ENCODE measurements at regions not wholly inside any gene's neighbourhood (a gene's known extent, or its start where the extent isn't known, plus 50 kb on each side); places are given as distances from the start of the nearest gene placed in this dataset.
A peak's percentile ranks its signal among the peaks of the same experiment; 100 is the strongest.
"Not testable (repeated sequence)": the region's sequence is repeated elsewhere in the genome, so short reads cannot be mapped to it uniquely, and the experiment has no call there.

DNA sequence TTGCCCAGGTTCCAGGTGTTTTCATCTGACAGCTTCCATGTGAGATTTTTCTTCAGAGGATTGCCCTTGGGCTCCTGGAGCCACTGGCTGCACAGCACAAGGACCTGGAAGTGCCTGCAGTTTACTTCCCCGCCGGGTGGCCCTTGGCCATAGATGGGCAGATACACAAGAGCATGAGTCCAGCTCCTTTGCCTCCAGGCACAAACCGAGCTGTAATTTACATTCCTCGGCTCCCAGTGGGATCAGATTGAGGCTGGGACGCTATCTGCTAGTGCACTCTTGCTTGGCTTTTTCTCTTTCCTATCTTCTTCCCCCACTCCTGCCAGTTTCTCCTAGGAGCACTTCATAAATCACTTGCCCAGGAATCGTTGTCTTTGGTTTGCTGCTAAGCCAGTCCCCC is 85.4 kb upstream of the RALY start:
- no peak for DNase-seq (ENCODE audit: low read depth in 1 of 2, low spot score in 1 of 2)

DNA sequence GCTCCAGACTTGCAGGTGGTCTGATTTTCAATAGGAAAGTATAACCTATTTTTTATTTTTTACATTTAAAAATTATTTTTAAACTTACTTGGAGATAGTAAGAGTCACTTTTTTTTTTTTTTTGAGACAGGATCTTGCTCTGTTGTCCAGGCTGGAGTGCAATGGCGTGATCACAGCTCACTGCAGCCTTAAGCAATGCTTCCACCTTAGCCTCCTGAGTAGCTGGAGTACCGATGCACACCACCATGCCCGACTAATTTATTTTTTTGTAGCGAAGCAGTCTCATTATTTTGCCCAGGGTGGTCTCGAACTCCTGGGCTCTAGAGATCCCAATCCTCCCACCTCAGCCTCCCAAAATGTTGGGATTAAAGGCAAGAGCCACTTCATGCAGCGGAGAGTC is 84.8 kb upstream of the RALY start:
- DNase-seq (ENCODE audit: low read depth in 1 of 2, low spot score in 1 of 2) = no peak

- DNase-seq (ENCODE audit: low read depth in 1 of 2, low spot score in 1 of 2) = no peak
Observed at GRCh38 chr20:33909331-33909921, 84.3 kb upstream of the RALY start.

DNA sequence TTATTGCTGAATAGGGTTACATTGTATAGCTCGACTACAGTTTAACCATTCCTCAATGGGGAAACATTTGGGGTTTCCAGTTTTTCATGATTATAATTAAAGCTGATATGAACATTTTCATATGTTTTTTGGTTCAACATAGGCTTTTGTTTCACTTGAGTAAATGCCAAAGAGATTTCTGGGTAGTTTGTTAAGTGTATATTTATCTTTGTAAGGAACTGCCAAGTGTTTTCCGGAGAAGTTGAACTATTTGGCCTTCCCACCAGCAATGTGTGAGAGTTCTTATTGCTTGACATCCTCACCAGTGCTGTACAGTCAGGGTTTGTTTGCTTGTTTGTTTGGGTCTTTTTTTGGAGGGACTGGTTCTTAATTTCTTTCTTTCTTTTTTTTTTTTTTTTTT is 83.7 kb upstream of the RALY start:
- no peak for DNase-seq (ENCODE audit: low read depth in 1 of 2, low spot score in 1 of 2)

DNA sequence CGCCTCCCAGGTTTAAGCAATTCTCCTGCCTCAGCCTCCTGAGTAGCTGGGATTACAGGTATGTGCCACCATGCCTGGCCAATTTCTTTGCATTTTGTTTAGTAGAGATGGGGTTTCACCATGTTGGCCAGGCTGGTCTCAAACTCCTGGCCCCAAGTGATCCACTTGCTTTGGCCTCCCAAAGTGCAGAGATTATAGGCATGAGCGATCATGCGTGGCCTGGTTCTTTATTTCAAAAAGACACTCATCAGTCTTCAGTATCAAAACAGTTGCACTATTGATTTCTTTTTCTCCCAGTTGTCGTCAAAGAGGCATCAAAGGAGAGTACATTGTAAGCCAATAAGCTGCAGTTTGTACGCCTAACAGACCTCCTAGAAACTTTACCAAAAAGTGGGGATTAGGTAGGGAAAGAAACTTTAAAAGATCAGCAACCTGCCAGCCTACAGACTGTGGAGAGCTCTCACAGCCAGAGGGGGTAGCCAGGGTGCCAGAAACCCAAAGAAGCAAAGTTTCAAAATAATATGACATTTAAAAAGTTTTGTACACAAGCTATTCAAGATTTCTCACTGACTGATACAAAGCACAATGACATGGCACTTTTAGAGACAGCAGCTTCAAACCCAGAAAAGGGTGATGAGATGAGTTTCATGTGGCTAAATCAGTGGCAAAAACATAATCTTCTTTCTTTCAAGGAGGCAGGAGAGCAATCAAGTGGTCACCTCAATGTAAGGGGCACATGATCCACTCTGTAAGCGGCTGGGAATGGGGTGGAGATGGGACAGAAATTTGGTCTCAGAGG is 83.0 kb upstream of the RALY start:
- DNase-seq (ENCODE audit: low read depth in 1 of 2, low spot score in 1 of 2) = no peak

DNA sequence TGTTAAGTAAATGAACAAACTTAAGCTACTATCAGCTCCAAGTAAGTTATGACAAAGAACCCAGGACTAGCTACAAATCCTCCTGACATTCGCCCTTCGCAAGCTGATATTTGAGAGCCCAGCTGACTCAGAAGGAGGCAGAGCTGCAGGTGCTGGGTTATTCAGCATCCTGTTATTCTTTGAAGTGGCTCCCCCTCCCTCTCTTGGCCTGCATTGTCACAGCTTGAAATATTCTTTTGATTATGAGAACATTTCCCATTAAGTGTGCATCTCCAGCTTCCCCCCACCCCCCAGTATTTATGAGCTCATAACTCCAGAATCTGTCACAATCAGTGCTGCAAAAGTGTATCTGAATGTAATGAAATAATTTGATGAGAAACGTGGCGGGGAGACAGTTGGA is 78.8 kb upstream of the RALY start:
- DNase-seq (ENCODE audit: low read depth in 1 of 2, low spot score in 1 of 2) = peak in 1 of 2 donors; percentile 11

- peak; percentile 17 to 46 for DNase-seq (ENCODE audit: low read depth in 1 of 2, low spot score in 1 of 2)
Observed at GRCh38 chr20:33915726-33916331, 77.9 kb upstream of the RALY start.

DNA sequence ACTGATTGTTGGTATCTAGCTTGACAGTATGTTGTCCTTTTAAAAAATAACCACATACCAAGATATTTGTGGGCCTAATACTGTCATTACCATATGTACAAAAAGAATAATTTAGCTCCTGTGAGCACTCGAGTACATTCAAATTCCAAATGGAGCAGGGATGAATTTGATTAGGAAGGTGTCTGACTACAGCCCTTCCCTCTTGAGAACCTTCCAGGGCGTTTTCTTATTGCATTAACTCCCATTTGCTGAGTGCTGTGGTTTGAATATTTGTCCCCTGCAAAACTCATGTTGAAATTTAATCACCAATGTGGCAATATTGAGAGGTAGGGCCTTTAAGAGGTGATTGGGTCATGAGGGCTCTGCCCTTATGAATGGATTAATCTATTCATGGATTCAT is 76.9 kb upstream of the RALY start:
- DNase-seq (ENCODE audit: low read depth in 1 of 2, low spot score in 1 of 2) = no peak

DNA sequence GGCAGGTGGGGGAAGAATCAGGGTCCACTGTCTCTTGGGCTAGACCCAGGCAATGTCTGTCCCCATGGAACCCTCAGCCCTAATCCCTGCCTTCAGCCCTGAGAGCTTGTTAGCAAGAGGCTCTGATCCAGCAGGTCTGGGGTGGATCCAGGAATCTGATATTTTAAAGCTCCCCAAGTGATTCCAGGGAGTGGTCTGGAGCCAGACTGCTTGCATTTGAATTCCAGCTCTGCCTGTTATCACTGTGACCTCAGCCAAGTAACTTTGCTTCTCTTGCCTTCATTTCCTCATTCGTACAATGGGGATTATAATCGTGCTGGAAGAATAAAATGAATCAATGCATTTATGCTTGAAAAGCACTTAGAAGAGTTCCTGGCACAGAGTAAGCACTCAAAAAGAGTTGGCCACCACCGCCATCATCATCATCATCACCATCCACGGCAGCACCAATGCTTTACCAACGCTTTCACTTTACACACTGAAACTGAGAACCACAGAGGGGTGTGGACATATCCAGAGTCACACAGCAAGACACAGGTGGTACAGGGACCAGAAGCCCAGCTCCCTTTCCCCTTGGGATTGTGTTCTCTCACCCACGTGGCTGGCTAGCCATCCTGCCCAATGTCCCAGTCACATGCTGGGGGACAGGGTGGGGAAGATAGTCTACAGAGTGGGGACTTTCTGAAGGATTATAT is 75.7 kb upstream of the RALY start:
- no peak for DNase-seq (ENCODE audit: low read depth in 1 of 2, low spot score in 1 of 2)

- DNase-seq (ENCODE audit: low read depth in 1 of 2, low spot score in 1 of 2) = no peak
Observed at GRCh38 chr20:33918662-33919061, 75.0 kb upstream of the RALY start.

DNA sequence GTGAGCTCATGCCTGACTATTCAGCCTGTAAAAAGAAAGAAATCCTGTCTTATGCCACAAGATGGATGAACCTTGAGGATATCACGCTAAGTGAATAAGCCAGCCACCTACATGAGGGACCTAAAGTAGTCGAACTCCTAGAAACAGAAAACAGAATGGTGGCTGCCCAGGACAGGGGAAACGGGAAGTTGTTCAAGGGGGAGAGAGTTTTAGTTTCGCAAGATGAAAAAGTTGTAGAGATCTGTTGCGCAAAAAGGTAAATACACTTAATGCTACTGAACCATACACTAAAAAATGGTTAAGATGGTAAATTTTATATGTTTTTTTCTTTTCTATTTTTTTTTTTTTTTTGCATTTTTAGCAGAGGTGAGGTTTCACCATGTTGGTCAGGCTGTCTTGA is 74.1 kb upstream of the RALY start:
- DNase-seq (ENCODE audit: low read depth in 1 of 2, low spot score in 1 of 2) = no peak

GRCh38 chr20:33922224-33922623 is 71.5 kb upstream of the RALY start:
- DNase-seq (ENCODE audit: low read depth in 1 of 2, low spot score in 1 of 2) = no peak

DNA sequence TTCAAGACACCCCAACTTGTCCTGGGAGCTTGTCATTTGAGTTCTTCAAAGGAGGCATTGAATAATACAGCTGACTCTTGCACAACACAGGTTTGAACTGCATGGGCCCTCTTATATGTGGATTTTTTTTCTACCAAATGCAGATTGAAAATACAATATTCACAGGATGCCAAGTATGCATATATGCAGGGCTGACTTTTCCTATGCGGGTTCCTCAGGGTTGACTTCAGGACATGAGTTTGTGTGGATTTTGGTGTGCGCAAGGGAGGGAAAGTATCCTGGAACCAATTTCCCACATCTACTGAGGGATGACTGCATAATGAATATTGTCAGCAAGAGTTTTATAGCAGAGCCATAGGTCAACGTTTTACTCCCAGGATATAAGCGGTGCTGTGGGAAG is 70.0 kb upstream of the RALY start:
- DNase-seq (ENCODE audit: low read depth in 1 of 2, low spot score in 1 of 2) = no peak

GRCh38 chr20:33925867-33926266 is 67.8 kb upstream of the RALY start:
- no peak for DNase-seq (ENCODE audit: low read depth in 1 of 2, low spot score in 1 of 2)

DNA sequence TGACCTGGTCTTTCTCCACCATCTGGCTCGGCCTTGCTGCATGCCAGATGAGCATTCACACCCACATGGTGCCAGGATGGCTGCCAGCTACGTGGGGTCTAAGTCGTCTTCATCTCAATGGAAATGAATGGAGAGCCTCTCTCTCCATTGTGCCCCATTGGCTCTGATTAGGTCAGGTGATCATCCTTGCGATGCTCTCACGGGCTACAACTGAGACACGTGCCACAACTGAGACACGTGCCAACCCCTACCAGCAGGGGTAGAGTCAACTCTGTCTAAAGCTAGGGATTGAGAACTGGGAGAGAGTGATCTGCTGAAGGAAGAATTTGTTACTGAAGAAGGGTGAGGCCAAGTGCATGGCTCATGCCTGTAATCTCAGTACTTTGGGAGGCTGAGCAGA is 67.3 kb upstream of the RALY start:
- no peak for DNase-seq (ENCODE audit: low read depth in 1 of 2, low spot score in 1 of 2)

DNA sequence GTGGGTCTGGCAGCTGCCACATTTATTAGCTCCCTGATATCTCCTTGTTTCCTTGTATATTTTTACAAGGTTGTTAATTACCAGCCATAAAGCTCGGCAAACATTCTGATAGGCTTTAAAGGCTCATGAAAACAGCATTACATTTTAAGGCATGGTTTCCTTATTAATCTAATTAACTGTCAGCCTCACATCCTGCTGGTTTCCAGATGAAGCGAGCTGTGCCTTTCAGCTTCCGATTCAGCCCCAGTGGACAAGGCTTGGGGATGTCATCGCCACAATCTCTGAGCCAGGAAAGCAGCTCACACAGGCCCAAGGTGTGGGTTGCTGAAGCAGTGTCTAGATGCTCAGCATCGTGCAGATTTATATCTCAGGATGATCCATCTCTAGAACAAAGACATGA is 66.0 kb upstream of the RALY start:
- DNase-seq (ENCODE audit: low read depth in 1 of 2, low spot score in 1 of 2) = no peak

DNA sequence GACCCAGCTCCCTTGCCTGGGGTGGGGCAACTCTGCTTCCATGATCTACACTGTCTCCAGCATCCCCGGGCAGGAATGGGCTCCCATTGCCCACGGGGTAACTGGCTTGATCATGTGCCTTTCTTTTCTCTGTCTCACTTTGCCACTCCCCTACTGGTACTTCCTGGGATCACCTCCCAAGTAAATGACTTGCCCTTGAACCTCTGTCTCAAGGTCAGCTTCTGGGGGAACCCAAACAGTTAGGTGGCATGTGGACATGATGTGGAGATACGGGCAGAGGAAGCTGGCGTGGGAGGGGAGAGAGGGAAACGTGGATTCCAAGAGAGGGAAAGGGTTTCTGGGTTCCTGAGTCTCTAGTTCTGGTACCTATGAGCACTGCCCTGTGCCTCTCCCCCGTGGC is 63.8 kb upstream of the RALY start:
- no peak for DNase-seq (ENCODE audit: low read depth in 1 of 2, low spot score in 1 of 2)

DNA sequence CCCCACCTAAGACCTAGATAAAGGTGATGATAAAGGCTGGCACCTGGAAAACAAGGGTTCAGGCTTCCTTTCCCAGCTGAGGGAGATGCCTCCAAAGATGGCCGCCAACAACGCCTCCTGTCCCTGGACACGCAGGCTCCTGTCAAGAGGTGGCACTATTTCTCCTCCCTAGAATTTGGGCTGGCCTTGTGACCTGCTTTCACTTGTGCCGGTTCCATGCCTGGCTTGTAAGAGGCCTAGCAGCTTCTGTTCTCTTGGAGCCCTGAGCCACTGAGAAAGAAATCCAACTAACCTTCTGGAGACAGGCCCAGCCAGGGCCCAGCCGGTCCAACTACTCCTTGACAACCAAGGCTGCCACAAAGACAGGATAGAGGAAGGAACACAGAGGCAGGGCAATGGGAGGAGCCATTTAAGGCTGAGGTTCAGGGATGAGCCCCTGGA is 60.2 kb upstream of the RALY start:
- DNase-seq (ENCODE audit: low read depth in 1 of 2, low spot score in 1 of 2) = peak in 1 of 2 donors; percentile 47

GRCh38 chr20:33936656-33937055 is 57.1 kb upstream of the RALY start:
- no peak for DNase-seq (ENCODE audit: low read depth in 1 of 2, low spot score in 1 of 2)

GRCh38 chr20:33939031-33939430 is 54.7 kb upstream of the RALY start:
- DNase-seq (ENCODE audit: low read depth in 1 of 2, low spot score in 1 of 2) = not testable (repeated sequence)

GRCh38 chr20:33940666-33941065 is 53.0 kb upstream of the RALY start:
- DNase-seq (ENCODE audit: low read depth in 1 of 2, low spot score in 1 of 2) = no peak

All from activated CD4-positive, alpha-beta T cell treated with anti-CD3 and anti-CD28 coated beads, Interleukin-2, amount 50 U/mL, for 24 hours (primary cell).